AG04449 (cell line): ENCODE measurements at regions not wholly inside any gene's neighbourhood (a gene's known extent, or its start where the extent isn't known, plus 50 kb on each side); places are given as distances from the start of the nearest gene placed in this dataset.

Experiments used
- CTCF ChIA-PET: fragments of 350-600 bp; formaldehyde crosslinking; extraction: SDS; loops from one replicate; lab custom pipeline; 2021; ENCODE audit warnings: antibody characterized with exemption; lab: Yijun Ruan, JAX
- POLR2A ChIA-PET: fragments of 400-600, 350-600 bp; formaldehyde crosslinking; extraction: SDS; loops from one replicate; lab custom pipeline; 2020; ENCODE audit warnings: antibody characterized with exemption, inconsistent platforms; lab: Yijun Ruan, JAX
- DNase-seq: peaks from one replicate; pipeline ENCODE4 v3.0.0-alpha.2; 2010; ENCODE audit warnings: low read depth, low spot score
- H3K4me3 ChIP-seq: 2 replicates; pipeline ENCODE4 v1.5.1; 2011; ENCODE audit warnings: low read depth, mild to moderate bottlenecking, control low read depth, low read length
- TF ChIP-seq, protein P1 (sequence below): IDR thresholded peaks from one replicate; pipeline ENCODE4 v1.5.1; 2011; ENCODE audit warnings: mild to moderate bottlenecking, moderate library complexity, low read length, control low read depth, inconsistent platforms; ENCODE audit not compliant: insufficient read depth; ENCODE audit errors: missing control alignments

- H3K4me3 ChIP-seq, result no peak overlapping the region
- TF ChIP-seq, protein P1, sequence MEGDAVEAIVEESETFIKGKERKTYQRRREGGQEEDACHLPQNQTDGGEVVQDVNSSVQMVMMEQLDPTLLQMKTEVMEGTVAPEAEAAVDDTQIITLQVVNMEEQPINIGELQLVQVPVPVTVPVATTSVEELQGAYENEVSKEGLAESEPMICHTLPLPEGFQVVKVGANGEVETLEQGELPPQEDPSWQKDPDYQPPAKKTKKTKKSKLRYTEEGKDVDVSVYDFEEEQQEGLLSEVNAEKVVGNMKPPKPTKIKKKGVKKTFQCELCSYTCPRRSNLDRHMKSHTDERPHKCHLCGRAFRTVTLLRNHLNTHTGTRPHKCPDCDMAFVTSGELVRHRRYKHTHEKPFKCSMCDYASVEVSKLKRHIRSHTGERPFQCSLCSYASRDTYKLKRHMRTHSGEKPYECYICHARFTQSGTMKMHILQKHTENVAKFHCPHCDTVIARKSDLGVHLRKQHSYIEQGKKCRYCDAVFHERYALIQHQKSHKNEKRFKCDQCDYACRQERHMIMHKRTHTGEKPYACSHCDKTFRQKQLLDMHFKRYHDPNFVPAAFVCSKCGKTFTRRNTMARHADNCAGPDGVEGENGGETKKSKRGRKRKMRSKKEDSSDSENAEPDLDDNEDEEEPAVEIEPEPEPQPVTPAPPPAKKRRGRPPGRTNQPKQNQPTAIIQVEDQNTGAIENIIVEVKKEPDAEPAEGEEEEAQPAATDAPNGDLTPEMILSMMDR, result no peak
- CTCF ChIA-PET, result no interaction called here
- DNase-seq, result no peak
- POLR2A ChIA-PET, result no interaction called here
These were observed 152.1 kb upstream of the SOX21 start for GRCh38 chr13:94864474-94864873.

DNA sequence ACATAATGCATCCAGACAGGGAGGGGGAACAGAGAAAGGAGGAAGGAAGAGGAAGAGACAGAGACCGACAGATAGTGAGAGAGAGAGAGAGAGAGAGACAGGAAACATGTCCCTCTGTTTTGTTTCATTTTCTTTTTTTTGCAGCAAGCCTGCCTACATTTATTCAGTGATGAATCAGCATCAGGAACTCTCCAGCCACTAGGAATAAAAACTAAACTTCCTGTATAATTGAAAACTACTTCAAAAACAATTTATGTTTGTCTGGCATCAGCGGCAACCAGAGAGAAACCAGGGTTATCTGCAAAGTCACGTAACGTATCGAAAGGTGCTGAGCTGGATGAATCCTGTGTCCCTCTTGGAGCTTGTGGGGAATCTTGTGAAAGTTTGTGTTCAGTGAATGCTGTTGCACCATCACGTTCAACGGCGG is 148.6 kb upstream of the SOX21 start:
- H3K4me3 ChIP-seq, result no peak overlapping the region
- TF ChIP-seq, protein P1, result no peak
- CTCF ChIA-PET, result no interaction called here
- DNase-seq, result no peak
- POLR2A ChIA-PET, result no interaction called here

DNA sequence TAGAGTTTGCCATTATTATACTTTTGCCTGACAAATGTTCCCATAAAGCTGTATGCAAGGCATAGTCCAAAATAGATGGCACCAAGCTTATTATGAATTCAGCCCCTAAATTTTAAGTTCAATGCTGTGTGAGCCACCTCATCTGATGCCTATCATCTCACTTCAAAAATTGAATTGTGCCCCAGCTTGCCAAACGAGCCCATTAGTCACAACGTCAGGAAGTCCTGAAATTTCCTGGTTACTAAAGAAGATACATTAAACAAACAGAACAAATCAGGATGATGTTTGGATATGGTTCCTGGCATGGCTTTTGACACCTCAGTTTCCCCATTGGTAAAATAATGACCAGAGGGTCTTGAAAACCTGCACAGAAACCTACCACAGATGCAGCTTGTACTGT is 147.5 kb upstream of the SOX21 start:
- POLR2A ChIA-PET, result no interaction called here
- no peak for DNase-seq
- TF ChIP-seq, protein P1, result no peak
- CTCF ChIA-PET, result no interaction called here
- H3K4me3 ChIP-seq, result no peak overlapping the region

DNA sequence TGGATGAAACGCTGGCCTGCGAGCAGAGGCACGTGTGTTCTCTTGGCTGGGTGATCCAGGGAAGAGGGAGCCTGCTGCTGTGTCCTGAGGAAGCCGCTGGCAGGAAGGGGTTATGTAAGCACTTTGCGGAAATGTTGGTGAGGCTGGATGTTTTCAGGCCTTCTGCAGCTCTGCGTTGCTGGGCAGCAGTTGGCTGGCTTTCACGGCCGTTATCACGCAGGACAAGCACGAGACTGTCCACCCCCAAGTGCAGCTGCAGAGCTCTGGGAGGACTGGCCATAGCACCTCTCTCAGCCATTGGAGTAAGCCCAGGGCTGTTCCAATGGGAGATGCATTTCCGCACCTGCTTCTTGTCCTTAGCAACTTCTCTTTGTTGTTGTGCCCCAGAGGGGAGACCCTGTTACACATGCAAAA is 146.9 kb upstream of the SOX21 start:
- TF ChIP-seq, protein P1, result no peak
- POLR2A ChIA-PET, result no interaction called here
- H3K4me3 ChIP-seq, result no peak overlapping the region
- no peak for DNase-seq
- CTCF ChIA-PET, result no interaction called here

- DNase-seq, result no peak
- TF ChIP-seq, protein P1, result no peak
- CTCF ChIA-PET, result no interaction called here
- POLR2A ChIA-PET, result no interaction called here
- no peak overlapping the region for H3K4me3 ChIP-seq
These were observed 146.5 kb upstream of the SOX21 start for GRCh38 chr13:94858856-94859255.

DNA sequence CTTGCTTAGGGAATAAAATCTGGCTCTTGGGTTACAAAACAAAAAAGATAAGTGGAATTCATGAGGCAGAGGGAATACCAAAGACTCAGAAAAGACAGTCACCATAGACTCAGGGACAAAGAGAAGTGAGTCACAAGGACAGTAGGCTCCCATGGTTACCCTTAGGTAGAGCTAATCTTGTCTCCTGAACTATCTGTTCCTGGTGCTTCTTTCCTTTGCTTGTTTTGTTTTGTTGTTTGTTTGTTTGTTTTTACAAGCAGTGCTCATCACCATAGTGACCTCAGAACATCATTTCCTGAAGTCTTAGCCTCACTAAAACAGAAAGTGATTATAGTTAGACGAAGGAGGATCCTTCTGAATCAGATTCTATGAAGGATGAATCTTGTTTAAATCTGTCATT is 142.3 kb upstream of the SOX21 start:
- DNase-seq, result no peak
- CTCF ChIA-PET, result no interaction called here
- TF ChIP-seq, protein P1, result no peak
- no peak overlapping the region for H3K4me3 ChIP-seq
- POLR2A ChIA-PET, result no interaction called here
